H1 (cell line): ENCODE measurements at regions not wholly inside any gene's neighbourhood (a gene's known extent, or its start where the extent isn't known, plus 50 kb on each side); places are given as distances from the start of the nearest gene placed in this dataset.

ENCODE experiments used
- SIN3A ChIP-seq, 2 experiments: IDR thresholded peaks in 1 of 2; conservative IDR thresholded peaks in 1 of 2; 2 replicates each; pipeline ENCODE4 v1.6.1; 2011 to 2012; ENCODE audit warnings: low read length in 2 of 2, improper control_type of control experiment in 1 of 2, low read depth in 1 of 2, mild to moderate bottlenecking in 1 of 2
- TCF12 ChIP-seq: IDR thresholded peaks from 2 replicates; pipeline ENCODE4 v1.6.1; 2011; ENCODE audit warnings: low read depth, mild to moderate bottlenecking, low read length
- TF ChIP-seq, protein P1 (sequence below), 3 experiments: IDR thresholded peaks; 1 replicate in 2 of 3; 2 replicates in 1 of 3; pipeline versions ENCODE4 v1.5.1 to v1.6.1; 2011; ENCODE audit warnings: low read length in 3 of 3, mild to moderate bottlenecking in 3 of 3, inconsistent platforms in 2 of 3, low read depth in 1 of 3, moderate library complexity in 1 of 3; ENCODE audit not compliant: insufficient read depth in 1 of 3; ENCODE audit errors: control extremely low read depth in 1 of 3

DNA sequence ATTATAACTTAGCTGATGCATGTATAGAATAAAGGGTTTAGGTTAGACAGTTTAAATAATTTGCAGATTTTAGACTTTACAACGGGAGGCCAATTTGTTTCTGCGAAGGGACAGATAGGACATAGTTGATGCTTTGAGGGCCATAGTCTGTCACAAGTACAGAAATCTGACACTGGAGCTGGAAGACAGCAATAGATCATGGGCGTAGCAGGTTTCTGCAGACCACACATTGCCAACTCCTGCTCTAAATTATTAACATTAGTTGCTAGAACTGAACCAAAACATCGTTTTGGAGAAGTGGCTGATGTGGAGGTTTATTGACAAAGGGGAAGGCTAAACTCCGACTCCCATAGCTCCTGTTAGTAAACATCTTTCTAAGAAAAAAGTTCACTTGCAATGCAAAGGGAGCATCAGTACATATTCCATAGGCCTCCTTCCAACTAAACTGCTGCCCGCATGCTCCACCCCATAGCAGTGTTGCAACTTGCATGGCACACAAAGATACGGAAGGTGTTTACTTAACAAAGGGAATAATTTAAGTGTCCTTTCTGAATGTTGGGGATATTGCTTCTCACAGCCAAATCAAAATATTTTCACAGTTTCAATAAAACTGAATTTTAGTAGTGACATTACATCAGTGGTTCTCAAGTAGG lies 862.0 kb upstream of the CXADR start:
- TF ChIP-seq SIN3A (conservative IDR thresholded peaks at IDR 0.05 in 1 of 2, IDR thresholded peaks at IDR 0.05 in 1 of 2; ENCODE audit: low read depth in 1 of 2, low read length in 2 of 2) (no peak), TCF12 (no peak)
- TF ChIP-seq, protein P1, sequence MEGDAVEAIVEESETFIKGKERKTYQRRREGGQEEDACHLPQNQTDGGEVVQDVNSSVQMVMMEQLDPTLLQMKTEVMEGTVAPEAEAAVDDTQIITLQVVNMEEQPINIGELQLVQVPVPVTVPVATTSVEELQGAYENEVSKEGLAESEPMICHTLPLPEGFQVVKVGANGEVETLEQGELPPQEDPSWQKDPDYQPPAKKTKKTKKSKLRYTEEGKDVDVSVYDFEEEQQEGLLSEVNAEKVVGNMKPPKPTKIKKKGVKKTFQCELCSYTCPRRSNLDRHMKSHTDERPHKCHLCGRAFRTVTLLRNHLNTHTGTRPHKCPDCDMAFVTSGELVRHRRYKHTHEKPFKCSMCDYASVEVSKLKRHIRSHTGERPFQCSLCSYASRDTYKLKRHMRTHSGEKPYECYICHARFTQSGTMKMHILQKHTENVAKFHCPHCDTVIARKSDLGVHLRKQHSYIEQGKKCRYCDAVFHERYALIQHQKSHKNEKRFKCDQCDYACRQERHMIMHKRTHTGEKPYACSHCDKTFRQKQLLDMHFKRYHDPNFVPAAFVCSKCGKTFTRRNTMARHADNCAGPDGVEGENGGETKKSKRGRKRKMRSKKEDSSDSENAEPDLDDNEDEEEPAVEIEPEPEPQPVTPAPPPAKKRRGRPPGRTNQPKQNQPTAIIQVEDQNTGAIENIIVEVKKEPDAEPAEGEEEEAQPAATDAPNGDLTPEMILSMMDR (IDR thresholded peaks at IDR 0.05; ENCODE audit: control extremely low read depth in 1 of 3, insufficient read depth in 1 of 3, low read depth in 1 of 3, low read length in 3 of 3) = no peak
